ENCODE measurements at regions not wholly inside any gene's neighbourhood (a gene's known extent, or its start where the extent isn't known, plus 50 kb on each side); places are given as distances from the start of the nearest gene placed in this dataset.
A peak's percentile ranks its signal among the peaks of the same experiment; 100 is the strongest.

GRCh38 chr1:184919892-184920291 lies 54.4 kb downstream of the NIBAN1 start:
- no peaks in the 10 kb centered on the region for H3K27me3 Mint-ChIP-seq
- H3K36me3 Mint-ChIP-seq (ENCODE audit: low read depth), result no peaks in the 10 kb centered on the region
- no peak overlapping the region for H3K4me3 Mint-ChIP-seq
- ATAC-seq (no peak), DNase-seq (no peak)
- H3K4me1 Mint-ChIP-seq, result peaks cover 23% of the 10 kb centered on the region
- no peaks in the 10 kb centered on the region for H3K9me3 ChIP-seq (ENCODE audit: control insufficient read depth, low read length, poor library complexity, severe bottlenecking)
- no peak overlapping the region for H3K27ac Mint-ChIP-seq

DNA sequence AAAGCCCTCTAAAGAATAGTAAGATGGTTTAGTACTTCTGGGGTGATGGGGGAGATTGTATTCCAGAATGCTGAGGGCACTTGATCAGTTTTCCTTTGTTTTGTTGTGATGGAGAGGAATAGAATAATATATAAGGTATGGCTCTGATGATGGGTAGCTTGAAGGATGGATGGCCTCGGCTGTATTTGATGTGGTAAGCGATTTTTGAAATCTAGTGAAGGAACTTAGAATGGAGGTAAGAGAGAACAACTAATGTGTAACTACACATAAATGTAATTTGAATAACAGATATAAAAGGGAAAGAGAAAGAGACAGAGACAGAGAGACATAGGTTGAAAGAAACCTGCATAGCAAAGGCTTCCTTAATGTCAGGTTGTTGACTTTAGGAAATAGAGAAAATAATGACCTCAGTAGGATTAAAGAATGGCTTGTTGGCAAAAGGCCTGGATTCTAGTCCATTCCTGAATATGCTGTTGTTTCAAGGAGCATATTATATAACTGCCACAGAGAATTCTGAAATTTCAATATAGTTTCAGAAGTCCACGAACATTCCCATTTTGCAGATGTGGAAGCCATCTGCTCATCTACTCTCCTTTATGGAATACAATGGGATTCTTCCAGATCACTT lies 58.7 kb downstream of the NIBAN1 start:
- no peaks in the 10 kb centered on the region for H3K9me3 ChIP-seq (ENCODE audit: control insufficient read depth, low read length, poor library complexity, severe bottlenecking)
- no peaks in the 10 kb centered on the region for H3K27me3 Mint-ChIP-seq
- peaks cover 3% of the 10 kb centered on the region for H3K36me3 Mint-ChIP-seq (ENCODE audit: low read depth)
- DNase-seq, result no peak
- H3K4me1 Mint-ChIP-seq, result peaks cover 28% of the 10 kb centered on the region
- H3K27ac Mint-ChIP-seq, result peak overlapping the region; percentile 0
- no peak for ATAC-seq
- no peak overlapping the region for H3K4me3 Mint-ChIP-seq

DNA sequence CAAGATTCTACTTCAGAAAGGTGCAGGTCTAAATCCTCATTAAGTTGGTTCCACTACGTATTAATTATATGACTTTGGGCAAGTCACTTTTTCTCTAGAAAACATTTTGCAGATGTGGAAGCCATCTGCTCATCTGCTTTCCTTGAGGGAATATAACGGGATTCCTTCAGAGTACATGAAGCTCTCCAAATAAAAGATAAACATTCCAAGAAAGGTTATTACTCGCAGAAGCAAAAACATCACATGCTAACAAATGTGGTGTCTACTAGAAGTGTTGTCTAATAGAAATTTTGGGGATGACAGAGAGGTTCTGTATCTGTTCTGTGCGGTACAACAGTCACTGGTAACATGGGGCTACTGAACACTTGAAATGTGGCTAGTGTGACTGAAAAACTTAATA lies 60.2 kb downstream of the NIBAN1 start:
- no peak overlapping the region for H3K4me3 Mint-ChIP-seq
- H3K4me1 Mint-ChIP-seq, result peaks cover 32% of the 10 kb centered on the region
- peaks cover 3% of the 10 kb centered on the region for H3K36me3 Mint-ChIP-seq (ENCODE audit: low read depth)
- no peak overlapping the region for H3K27ac Mint-ChIP-seq
- ATAC-seq, result no peak
- no peak for DNase-seq
- H3K27me3 Mint-ChIP-seq, result no peaks in the 10 kb centered on the region
- no peaks in the 10 kb centered on the region for H3K9me3 ChIP-seq (ENCODE audit: control insufficient read depth, low read length, poor library complexity, severe bottlenecking)

DNA sequence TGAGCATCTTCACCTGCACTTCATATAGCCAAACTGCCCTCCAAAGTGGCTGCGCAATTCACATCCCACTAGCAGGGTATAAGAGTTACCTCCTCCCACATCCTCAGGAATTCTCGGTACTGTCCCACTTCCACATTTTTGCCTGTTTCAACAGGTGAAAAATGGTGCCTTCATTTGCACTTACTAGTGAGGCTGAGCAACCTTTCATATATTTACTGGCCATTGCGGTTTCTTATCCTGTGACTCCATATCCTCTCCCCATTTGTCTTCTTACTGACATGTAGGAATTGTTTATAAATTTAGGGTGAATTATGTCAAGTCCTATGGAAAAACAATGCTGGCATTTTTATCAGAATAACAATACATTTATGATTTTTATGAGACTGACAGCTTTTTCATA lies 61.9 kb downstream of the NIBAN1 start:
- Mint-ChIP-seq H3K4me1 (peaks cover 25% of the 10 kb centered on the region), H3K4me3 (no peak overlapping the region), H3K36me3 (ENCODE audit: low read depth) (peaks cover 3% of the 10 kb centered on the region), H3K27me3 (no peaks in the 10 kb centered on the region), H3K27ac (no peak overlapping the region)
- DNase-seq, result no peak
- no peak for ATAC-seq
- no peaks in the 10 kb centered on the region for H3K9me3 ChIP-seq (ENCODE audit: control insufficient read depth, low read length, poor library complexity, severe bottlenecking)

DNA sequence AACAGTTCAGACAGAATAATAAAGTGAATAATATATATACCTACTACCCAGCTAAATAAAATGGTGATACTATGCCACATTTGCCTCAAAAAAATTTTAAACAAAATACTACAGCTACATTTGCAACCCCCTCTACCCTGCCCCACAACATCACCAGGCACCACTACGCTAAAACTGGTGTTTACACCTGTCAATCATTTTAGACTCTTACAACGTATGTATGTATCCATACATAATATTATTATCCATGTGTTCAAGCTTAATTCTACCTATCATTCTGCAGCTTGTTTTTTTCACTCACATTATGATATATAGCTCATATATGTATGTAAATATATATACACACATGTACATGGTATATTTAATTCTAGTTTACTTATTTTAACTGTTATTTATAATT lies 62.5 kb downstream of the NIBAN1 start:
- no peak for ATAC-seq
- no peaks in the 10 kb centered on the region for H3K27me3 Mint-ChIP-seq
- DNase-seq, result no peak
- peaks cover 3% of the 10 kb centered on the region for H3K36me3 Mint-ChIP-seq (ENCODE audit: low read depth)
- H3K9me3 ChIP-seq (ENCODE audit: control insufficient read depth, low read length, poor library complexity, severe bottlenecking), result no peaks in the 10 kb centered on the region
- no peak overlapping the region for H3K4me3 Mint-ChIP-seq
- H3K27ac Mint-ChIP-seq, result no peak overlapping the region
- H3K4me1 Mint-ChIP-seq, result peaks cover 24% of the 10 kb centered on the region

GRCh38 chr1:184911103-184911745 lies 63.1 kb downstream of the NIBAN1 start:
- H3K9me3 ChIP-seq (ENCODE audit: control insufficient read depth, low read length, poor library complexity, severe bottlenecking), result no peaks in the 10 kb centered on the region
- peaks cover 3% of the 10 kb centered on the region for H3K36me3 Mint-ChIP-seq (ENCODE audit: low read depth)
- no peak overlapping the region for H3K4me3 Mint-ChIP-seq
- no peak for DNase-seq
- no peak for ATAC-seq
- H3K4me1 Mint-ChIP-seq, result peaks cover 21% of the 10 kb centered on the region
- peak overlapping the region; percentile 27 for H3K27ac Mint-ChIP-seq
- H3K27me3 Mint-ChIP-seq, result no peaks in the 10 kb centered on the region

DNA sequence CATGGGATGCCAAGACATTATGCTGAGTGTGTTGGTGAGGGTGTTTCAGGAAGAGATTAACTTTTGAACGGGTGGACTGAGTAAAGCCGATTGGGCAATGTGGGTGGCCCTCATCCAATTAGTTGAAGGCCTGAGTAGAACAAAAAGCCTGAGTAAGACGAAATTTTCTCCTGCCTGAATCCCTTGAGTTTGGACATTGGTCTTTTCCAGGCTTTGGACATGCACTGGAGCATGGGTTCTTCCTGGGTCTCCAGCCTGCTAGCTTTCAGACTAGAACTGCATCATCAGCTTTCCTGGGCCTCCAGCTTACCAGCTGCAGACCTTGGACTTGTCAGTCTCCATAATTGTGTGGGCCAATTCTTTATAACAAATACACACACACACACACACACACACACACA lies 63.6 kb downstream of the NIBAN1 start:
- H3K4me1 Mint-ChIP-seq, result peaks cover 18% of the 10 kb centered on the region
- no peaks in the 10 kb centered on the region for H3K27me3 Mint-ChIP-seq
- no peaks in the 10 kb centered on the region for H3K9me3 ChIP-seq (ENCODE audit: control insufficient read depth, low read length, poor library complexity, severe bottlenecking)
- no peak for DNase-seq
- peak overlapping the region; percentile 27 for H3K27ac Mint-ChIP-seq
- peaks cover 3% of the 10 kb centered on the region for H3K36me3 Mint-ChIP-seq (ENCODE audit: low read depth)
- no peak for ATAC-seq
- no peak overlapping the region for H3K4me3 Mint-ChIP-seq

GRCh38 chr1:184910005-184910404 lies 64.3 kb downstream of the NIBAN1 start:
- peaks cover 3% of the 10 kb centered on the region for H3K36me3 Mint-ChIP-seq (ENCODE audit: low read depth)
- no peaks in the 10 kb centered on the region for H3K9me3 ChIP-seq (ENCODE audit: control insufficient read depth, low read length, poor library complexity, severe bottlenecking)
- H3K4me1 Mint-ChIP-seq, result peaks cover 23% of the 10 kb centered on the region
- no peak for DNase-seq
- no peak for ATAC-seq
- H3K4me3 Mint-ChIP-seq, result no peak overlapping the region
- peak overlapping the region; percentile 21 for H3K27ac Mint-ChIP-seq
- no peaks in the 10 kb centered on the region for H3K27me3 Mint-ChIP-seq

DNA sequence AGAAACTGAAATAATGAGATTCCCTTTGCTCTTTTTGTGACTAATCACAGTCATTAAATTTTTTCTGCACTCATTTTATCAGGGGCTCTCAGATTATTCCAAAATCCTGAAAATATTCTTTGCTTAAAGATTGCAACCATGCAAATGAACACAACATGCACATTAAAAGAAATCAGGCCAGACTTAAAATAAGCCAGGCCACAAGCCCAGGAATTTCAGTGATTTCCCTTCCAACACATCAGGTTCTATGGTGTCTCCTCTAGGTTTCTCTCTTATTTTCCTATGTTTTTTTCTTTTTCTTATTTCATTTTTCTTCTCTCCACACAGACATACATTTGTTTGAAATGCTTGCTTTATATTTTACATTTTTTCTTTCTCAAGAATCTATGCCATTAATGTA lies 65.3 kb downstream of the NIBAN1 start:
- peak overlapping the region; percentile 21 for H3K27ac Mint-ChIP-seq
- DNase-seq (no peak), ATAC-seq (no peak)
- H3K4me3 Mint-ChIP-seq, result no peak overlapping the region
- H3K9me3 ChIP-seq (ENCODE audit: control insufficient read depth, low read length, poor library complexity, severe bottlenecking), result no peaks in the 10 kb centered on the region
- H3K4me1 Mint-ChIP-seq, result peaks cover 23% of the 10 kb centered on the region
- peaks cover 3% of the 10 kb centered on the region for H3K36me3 Mint-ChIP-seq (ENCODE audit: low read depth)
- H3K27me3 Mint-ChIP-seq, result no peaks in the 10 kb centered on the region

DNA sequence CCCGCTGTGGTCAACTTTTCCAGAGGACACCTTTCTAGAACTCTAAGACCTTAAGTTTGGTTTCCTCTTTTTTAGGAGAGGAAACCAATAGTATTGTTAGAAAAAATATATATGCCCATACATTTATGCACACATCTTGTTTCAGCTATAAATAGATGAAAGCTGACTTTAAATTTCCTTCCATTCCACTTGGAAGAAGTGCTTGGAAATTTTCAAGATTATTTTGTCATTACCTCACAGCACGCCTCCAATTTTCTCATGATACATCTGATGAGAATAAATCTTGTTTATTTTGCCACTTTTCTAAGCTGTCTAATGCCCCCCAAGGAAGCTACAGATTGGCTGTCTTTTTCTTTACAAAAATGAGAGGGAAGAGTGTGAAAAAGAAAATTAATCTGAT lies 65.8 kb downstream of the NIBAN1 start:
- Mint-ChIP-seq H3K4me1 (peaks cover 22% of the 10 kb centered on the region), H3K36me3 (ENCODE audit: low read depth) (peaks cover 3% of the 10 kb centered on the region), H3K27me3 (no peaks in the 10 kb centered on the region), H3K4me3 (no peak overlapping the region), H3K27ac (peak overlapping the region; percentile 66)
- DNase-seq, result no peak
- ATAC-seq, result no peak
- H3K9me3 ChIP-seq (ENCODE audit: control insufficient read depth, low read length, poor library complexity, severe bottlenecking), result no peaks in the 10 kb centered on the region

DNA sequence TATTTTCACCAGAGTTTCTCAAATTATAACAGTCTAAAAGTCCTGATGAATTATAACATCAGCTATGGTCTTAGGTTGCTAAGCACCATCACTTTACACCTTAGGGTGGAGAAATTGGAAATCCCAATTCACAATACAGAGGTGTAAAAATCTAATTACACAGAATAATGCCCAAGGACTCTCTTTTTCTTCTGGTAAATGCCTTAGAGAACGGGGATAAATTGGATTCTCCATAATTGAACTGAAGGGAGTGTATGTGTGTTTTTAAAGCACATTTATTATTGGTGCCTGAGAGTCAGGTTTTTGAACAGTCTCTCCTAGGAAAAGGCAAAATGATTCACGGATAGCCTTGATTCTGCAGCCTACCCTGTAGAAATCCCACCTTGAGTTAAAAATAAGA lies 66.8 kb downstream of the NIBAN1 start:
- DNase-seq, result no peak
- H3K9me3 ChIP-seq (ENCODE audit: control insufficient read depth, low read length, poor library complexity, severe bottlenecking), result no peaks in the 10 kb centered on the region
- peak overlapping the region; percentile 66 for H3K27ac Mint-ChIP-seq
- peaks cover 3% of the 10 kb centered on the region for H3K36me3 Mint-ChIP-seq (ENCODE audit: low read depth)
- ATAC-seq, result no peak
- H3K4me1 Mint-ChIP-seq, result peaks cover 22% of the 10 kb centered on the region
- no peak overlapping the region for H3K4me3 Mint-ChIP-seq
- no peaks in the 10 kb centered on the region for H3K27me3 Mint-ChIP-seq

- Mint-ChIP-seq H3K4me1 (peaks cover 21% of the 10 kb centered on the region), H3K4me3 (no peak overlapping the region), H3K27me3 (no peaks in the 10 kb centered on the region), H3K36me3 (ENCODE audit: low read depth) (no peaks in the 10 kb centered on the region), H3K27ac (no peak overlapping the region)
- no peaks in the 10 kb centered on the region for H3K9me3 ChIP-seq (ENCODE audit: control insufficient read depth, low read length, poor library complexity, severe bottlenecking)
- DNase-seq (no peak), ATAC-seq (no peak)
These were observed 67.5 kb downstream of the NIBAN1 start for GRCh38 chr1:184906761-184907160.

- H3K27ac Mint-ChIP-seq, result peak overlapping the region; percentile 1
- peaks cover 21% of the 10 kb centered on the region for H3K4me1 Mint-ChIP-seq
- no peak for ATAC-seq
- H3K27me3 Mint-ChIP-seq, result no peaks in the 10 kb centered on the region
- no peak overlapping the region for H3K4me3 Mint-ChIP-seq
- no peaks in the 10 kb centered on the region for H3K9me3 ChIP-seq (ENCODE audit: control insufficient read depth, low read length, poor library complexity, severe bottlenecking)
- H3K36me3 Mint-ChIP-seq (ENCODE audit: low read depth), result no peaks in the 10 kb centered on the region
- no peak for DNase-seq
These were observed 68.5 kb downstream of the NIBAN1 start for GRCh38 chr1:184905601-184906322.

All from T-helper 17 cell (primary cell).